ENCODE measurements at regions not wholly inside any gene's neighbourhood (a gene's known extent, or its start where the extent isn't known, plus 50 kb on each side); places are given as distances from the start of the nearest gene placed in this dataset.
A peak's percentile ranks its signal among the peaks of the same experiment; 100 is the strongest.

DNA sequence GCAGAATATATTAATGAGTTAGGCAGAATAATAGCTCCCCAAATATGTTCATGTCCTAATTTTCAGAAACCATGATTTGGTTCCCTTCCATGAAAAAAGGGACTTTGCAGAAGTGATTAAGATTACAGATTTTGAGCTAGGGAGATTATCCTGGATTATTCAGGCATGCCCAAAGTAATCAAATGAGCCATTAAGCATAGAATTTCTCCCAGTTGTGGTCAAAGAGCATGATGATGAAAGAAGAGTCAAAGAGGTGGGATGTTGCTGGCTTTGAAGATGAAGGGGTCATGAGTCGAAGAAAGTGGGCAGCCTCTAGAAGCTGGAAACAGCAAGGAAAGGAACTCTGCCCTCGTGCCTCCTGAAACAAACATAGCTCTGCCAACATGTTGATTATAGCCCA is 254.2 kb upstream of the CDIN1 start:
- TF ChIP-seq, protein P1, sequence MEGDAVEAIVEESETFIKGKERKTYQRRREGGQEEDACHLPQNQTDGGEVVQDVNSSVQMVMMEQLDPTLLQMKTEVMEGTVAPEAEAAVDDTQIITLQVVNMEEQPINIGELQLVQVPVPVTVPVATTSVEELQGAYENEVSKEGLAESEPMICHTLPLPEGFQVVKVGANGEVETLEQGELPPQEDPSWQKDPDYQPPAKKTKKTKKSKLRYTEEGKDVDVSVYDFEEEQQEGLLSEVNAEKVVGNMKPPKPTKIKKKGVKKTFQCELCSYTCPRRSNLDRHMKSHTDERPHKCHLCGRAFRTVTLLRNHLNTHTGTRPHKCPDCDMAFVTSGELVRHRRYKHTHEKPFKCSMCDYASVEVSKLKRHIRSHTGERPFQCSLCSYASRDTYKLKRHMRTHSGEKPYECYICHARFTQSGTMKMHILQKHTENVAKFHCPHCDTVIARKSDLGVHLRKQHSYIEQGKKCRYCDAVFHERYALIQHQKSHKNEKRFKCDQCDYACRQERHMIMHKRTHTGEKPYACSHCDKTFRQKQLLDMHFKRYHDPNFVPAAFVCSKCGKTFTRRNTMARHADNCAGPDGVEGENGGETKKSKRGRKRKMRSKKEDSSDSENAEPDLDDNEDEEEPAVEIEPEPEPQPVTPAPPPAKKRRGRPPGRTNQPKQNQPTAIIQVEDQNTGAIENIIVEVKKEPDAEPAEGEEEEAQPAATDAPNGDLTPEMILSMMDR (IDR thresholded peaks at IDR 0.05; ENCODE audit: low read depth, low read length), result no peak
- H3K4me3 ChIP-seq (ENCODE audit: low read depth, low read length), result no peak overlapping the region

GRCh38 chr15:36329592-36329991 is 249.8 kb upstream of the CDIN1 start:
- no peak overlapping the region for H3K4me3 ChIP-seq (ENCODE audit: low read depth, low read length)
- TF ChIP-seq, protein P1 (IDR thresholded peaks at IDR 0.05; ENCODE audit: low read depth, low read length), result no peak

DNA sequence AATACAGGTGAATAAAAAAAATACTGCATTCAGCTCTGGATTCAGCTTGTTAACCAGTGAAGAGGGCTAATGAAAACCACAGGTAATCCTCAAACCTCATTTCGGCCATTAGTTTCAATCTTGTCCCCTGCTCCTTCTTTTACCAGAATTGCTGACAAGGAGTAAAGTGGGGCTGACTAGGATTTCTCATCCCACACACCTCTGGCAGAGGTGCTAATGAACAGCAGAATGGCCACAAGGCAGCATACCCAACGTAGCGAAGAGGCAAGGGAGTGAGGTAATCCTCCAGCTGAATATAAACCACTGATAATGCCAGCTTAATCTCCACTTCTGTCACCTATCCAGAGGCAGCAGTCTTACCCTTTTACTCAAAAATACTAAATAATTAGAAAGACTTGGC is 248.8 kb upstream of the CDIN1 start:
- TF ChIP-seq, protein P1 (IDR thresholded peaks at IDR 0.05; ENCODE audit: low read depth, low read length), result no peak
- H3K4me3 ChIP-seq (ENCODE audit: low read depth, low read length), result no peak overlapping the region

DNA sequence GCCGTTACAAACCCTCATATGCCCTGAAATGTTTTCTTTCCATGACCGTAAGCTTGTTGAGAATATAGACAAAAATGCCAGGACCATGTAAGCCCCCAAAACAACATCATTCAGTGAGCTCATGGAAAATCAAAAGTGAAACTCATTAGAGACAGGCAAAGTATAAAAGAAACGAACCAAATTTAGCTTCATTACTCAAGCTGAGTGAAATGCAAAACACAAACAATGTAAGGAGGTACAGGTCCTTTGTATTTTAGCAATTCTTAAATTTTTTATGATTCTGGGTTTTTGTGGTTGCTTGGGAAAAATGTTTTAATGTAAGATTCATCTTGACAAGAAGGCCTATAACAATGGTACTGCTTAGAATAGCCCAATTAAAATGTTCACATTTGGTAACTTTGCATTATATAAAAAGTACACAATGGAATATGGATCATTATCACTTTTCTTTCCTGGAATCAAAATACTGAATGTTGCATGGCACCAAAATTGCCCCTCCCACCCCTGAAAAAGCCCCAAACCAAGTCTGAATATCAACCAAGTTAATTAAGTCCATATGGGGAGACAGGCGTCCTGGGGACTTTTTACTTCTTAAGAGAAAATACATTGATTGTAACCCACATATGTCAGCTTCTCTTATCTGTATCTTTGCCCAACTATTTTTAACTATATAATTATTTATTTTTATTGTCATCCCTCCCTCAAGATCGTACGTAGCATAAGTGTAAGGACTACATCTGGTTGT is 247.7 kb upstream of the CDIN1 start:
- peak overlapping the region; percentile 23 for H3K4me3 ChIP-seq (ENCODE audit: low read depth, low read length)
- TF ChIP-seq, protein P1 (IDR thresholded peaks at IDR 0.05; ENCODE audit: low read depth, low read length), result no peak

DNA sequence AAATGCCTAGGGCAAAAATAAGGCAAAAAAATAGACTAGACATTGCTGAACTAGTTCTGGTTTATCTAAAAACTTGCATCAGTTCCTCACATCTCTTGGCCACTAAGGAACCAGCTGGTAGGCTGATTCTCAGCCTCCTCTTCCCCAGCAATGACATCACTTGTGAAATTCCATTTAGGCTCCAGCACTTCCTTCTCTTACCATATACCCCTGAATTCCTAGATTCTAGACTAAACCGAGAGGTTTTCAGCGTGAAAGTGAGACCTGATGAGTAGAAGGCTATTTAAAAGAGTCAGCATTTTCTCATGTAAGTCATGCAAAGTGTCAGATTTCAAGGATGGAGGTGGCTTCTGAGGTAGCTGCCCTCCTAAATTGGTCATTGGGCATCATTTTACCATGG is 247.1 kb upstream of the CDIN1 start:
- no peak overlapping the region for H3K4me3 ChIP-seq (ENCODE audit: low read depth, low read length)
- TF ChIP-seq, protein P1 (IDR thresholded peaks at IDR 0.05; ENCODE audit: low read depth, low read length), result no peak

DNA sequence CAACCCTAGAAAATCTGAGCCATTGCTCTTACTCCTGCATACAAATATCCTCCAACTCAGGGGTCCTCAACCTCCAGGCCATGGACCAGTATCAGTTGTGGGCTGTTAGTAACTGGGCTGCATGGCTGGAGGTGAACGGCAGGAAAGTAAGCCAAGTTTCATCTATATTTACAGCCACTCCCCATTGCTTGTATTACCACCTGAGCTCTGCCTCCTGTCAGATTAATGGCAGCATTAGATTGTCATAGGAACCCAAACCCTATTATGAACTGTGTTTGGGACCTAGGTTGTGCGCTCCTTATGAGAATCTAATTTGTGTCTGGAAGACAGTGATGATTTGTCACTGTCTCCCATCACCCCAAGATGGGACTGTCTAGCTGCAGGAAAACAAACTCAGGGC is 246.5 kb upstream of the CDIN1 start:
- TF ChIP-seq, protein P1 (IDR thresholded peaks at IDR 0.05; ENCODE audit: low read depth, low read length), result no peak

GRCh38 chr15:36334059-36334458 is 245.4 kb upstream of the CDIN1 start:
- H3K4me3 ChIP-seq (ENCODE audit: low read depth, low read length), result no peak overlapping the region
- TF ChIP-seq, protein P1 (IDR thresholded peaks at IDR 0.05; ENCODE audit: low read depth, low read length), result no peak

More for the DNA sequence above, 246.5 kb upstream of the CDIN1 start:
- no peak overlapping the region for H3K4me3 ChIP-seq (ENCODE audit: low read depth, low read length)

All from WI38 (cell line).